ENCODE measurements at regions not wholly inside any gene's neighbourhood (a gene's known extent, or its start where the extent isn't known, plus 50 kb on each side); places are given as distances from the start of the nearest gene placed in this dataset.

DNA sequence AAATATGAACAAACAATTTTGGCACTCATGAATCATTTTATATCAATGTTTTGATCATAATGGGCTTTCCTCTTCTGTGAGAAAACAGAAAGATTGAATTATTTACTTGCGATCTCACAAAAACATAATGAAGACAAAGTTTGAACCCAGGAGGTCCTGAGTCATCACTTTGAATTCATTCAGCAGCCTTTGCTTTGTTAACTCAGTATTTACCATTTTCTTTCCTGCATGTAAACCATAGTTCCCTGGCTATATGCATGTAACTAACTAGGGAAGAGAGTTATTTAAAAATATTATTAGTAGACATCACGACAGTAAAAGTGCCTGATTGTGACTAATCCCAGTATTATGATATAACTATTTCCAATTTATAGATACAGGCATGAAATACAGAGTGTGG, 1026.2 kb downstream of the PLOD2 start:
- TF ChIP-seq POLR2A (IDR thresholded peaks at IDR 0.05) (no peak), POLR2AphosphoS5 (IDR thresholded peaks at IDR 0.05) (no peak)
- TF ChIP-seq, protein P1, sequence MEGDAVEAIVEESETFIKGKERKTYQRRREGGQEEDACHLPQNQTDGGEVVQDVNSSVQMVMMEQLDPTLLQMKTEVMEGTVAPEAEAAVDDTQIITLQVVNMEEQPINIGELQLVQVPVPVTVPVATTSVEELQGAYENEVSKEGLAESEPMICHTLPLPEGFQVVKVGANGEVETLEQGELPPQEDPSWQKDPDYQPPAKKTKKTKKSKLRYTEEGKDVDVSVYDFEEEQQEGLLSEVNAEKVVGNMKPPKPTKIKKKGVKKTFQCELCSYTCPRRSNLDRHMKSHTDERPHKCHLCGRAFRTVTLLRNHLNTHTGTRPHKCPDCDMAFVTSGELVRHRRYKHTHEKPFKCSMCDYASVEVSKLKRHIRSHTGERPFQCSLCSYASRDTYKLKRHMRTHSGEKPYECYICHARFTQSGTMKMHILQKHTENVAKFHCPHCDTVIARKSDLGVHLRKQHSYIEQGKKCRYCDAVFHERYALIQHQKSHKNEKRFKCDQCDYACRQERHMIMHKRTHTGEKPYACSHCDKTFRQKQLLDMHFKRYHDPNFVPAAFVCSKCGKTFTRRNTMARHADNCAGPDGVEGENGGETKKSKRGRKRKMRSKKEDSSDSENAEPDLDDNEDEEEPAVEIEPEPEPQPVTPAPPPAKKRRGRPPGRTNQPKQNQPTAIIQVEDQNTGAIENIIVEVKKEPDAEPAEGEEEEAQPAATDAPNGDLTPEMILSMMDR (IDR thresholded peaks at IDR 0.05) = no peak

Measured in breast epithelium (tissue), 3 donors.